OCI-LY1 (cell line): ENCODE measurements at regions not wholly inside any gene's neighbourhood (a gene's known extent, or its start where the extent isn't known, plus 50 kb on each side); places are given as distances from the start of the nearest gene placed in this dataset.

ENCODE experiments used
- H2AFZ ChIP-seq: fragments of 200-600 bp; sonication (generic), shearing (Covaris generic); 2 replicates; pipeline ENCODE4 v1.6.0; 2014; ENCODE audit warnings: antibody characterized with exemption, mild to moderate bottlenecking, low read length
- H3F3A ChIP-seq: fragments of 200-600 bp; sonication (generic), shearing (Covaris generic); 2 replicates; pipeline ENCODE4 v1.6.0; 2014; ENCODE audit warnings: mild to moderate bottlenecking, antibody characterized with exemption, low read length, moderate library complexity; ENCODE audit not compliant: insufficient read depth
- H3K27ac ChIP-seq: fragments of 200-600 bp; sonication (generic); 2 replicates; pipeline ENCODE4 v1.5.1; 2014; ENCODE audit warnings: low read length, mixed run types, mild to moderate bottlenecking, low read depth; ENCODE audit not compliant: poor library complexity, severe bottlenecking
- H3K27me3 ChIP-seq: fragments of 200-600 bp; sonication (generic); 2 replicates; pipeline ENCODE4 v1.6.0; 2014; ENCODE audit warnings: antibody characterized with exemption, mild to moderate bottlenecking, low read length, moderate library complexity; ENCODE audit not compliant: insufficient read depth
- H3K36me3 ChIP-seq: fragments of 200-600 bp; sonication (generic); 2 replicates; pipeline ENCODE4 v1.6.1; 2014; ENCODE audit warnings: mild to moderate bottlenecking, antibody characterized with exemption, low read length, moderate library complexity, mixed read lengths; ENCODE audit not compliant: insufficient read depth
- H3K4me1 ChIP-seq: fragments of 200-600 bp; sonication (generic); 2 replicates; pipeline ENCODE4 v1.5.1; 2014; ENCODE audit warnings: mild to moderate bottlenecking, low read length, moderate library complexity; ENCODE audit not compliant: insufficient read depth, severe bottlenecking
- H3K4me2 ChIP-seq: fragments of 200-600 bp; sonication (generic), shearing (Covaris generic); 2 replicates; pipeline ENCODE4 v1.6.1; 2014; ENCODE audit warnings: low read length
- H3K4me3 ChIP-seq: fragments of 200-600 bp; sonication (generic); 2 replicates; pipeline ENCODE4 v1.5.1; 2014; ENCODE audit warnings: low read length, low read depth, mild to moderate bottlenecking, mixed read lengths; ENCODE audit not compliant: poor library complexity, severe bottlenecking
- H3K79me2 ChIP-seq: fragments of 200-600 bp; shearing (Covaris generic); 2 replicates; pipeline ENCODE4 v1.6.1; 2016; ENCODE audit warnings: mixed run types, low read length, mixed read lengths; ENCODE audit not compliant: insufficient read depth
- H3K9ac ChIP-seq: fragments of 200-600 bp; sonication (generic), shearing (Covaris generic); 2 replicates; pipeline ENCODE4 v1.6.1; 2014; ENCODE audit warnings: mild to moderate bottlenecking, low read length, mixed read lengths
- H3K9me2 ChIP-seq: fragments of 200-600 bp; sonication (generic), shearing (Covaris generic); 2 replicates; pipeline ENCODE4 v1.6.1; 2014; ENCODE audit warnings: low read depth, mild to moderate bottlenecking, low read length, mixed read lengths
- H3K9me3 ChIP-seq: fragments of 200-600 bp; shearing (Covaris generic); 2 replicates; pipeline ENCODE4 v1.6.1; 2014; ENCODE audit warnings: low read length, mixed read lengths
- H4K20me1 ChIP-seq: fragments of 200-600 bp; sonication (generic), shearing (Covaris generic); 2 replicates; pipeline ENCODE4 v1.6.0; 2016; ENCODE audit warnings: mild to moderate bottlenecking, low read length; ENCODE audit not compliant: insufficient read depth
- CTCF ChIP-seq: fragments of 200-600 bp; sonication (generic), shearing (Covaris generic); IDR thresholded peaks from 2 replicates; pipeline ENCODE4 v1.5.1; 2017; ENCODE audit warnings: mild to moderate bottlenecking, antibody characterized with exemption, low read length, moderate library complexity, mixed read lengths
- EZH2 ChIP-seq: fragments of 200-600 bp; sonication (generic), shearing (Covaris generic); IDR thresholded peaks from 2 replicates; pipeline ENCODE4 v1.8.0; 2017; ENCODE audit warnings: borderline replicate concordance, mixed run types, mild to moderate bottlenecking, antibody characterized with exemption, low read length, moderate library complexity, mixed read lengths

- H3K4me3 ChIP-seq = no peak overlapping the region
- no peaks in the 10 kb centered on the region for H3K9me2 ChIP-seq
- TF ChIP-seq CTCF (no peak), EZH2 (no peak)
- H3K79me2 ChIP-seq = no peaks in the 10 kb centered on the region
- H2AFZ ChIP-seq = no peak overlapping the region
- H3K4me1 ChIP-seq = no peaks in the 10 kb centered on the region
- H3K9ac ChIP-seq = no peak overlapping the region
- no peak overlapping the region for H3K4me2 ChIP-seq
- H3K27me3 ChIP-seq = no peaks in the 10 kb centered on the region
- H4K20me1 ChIP-seq = no peaks in the 10 kb centered on the region
- no peaks in the 10 kb centered on the region for H3K9me3 ChIP-seq
- no peaks in the 10 kb centered on the region for H3K36me3 ChIP-seq
- no peaks in the 10 kb centered on the region for H3F3A ChIP-seq
- H3K27ac ChIP-seq = no peak overlapping the region
Measured at GRCh38 chr6:8192067-8192466, 89.7 kb upstream of the EEF1E1 start.

GRCh38 chr6:8191629-8192028, 89.3 kb upstream of the EEF1E1 start:
- Histone ChIP-seq H3K4me3 (no peak overlapping the region), H3K4me1 (no peaks in the 10 kb centered on the region), H4K20me1 (no peaks in the 10 kb centered on the region), H3K79me2 (no peaks in the 10 kb centered on the region), H3K27ac (no peak overlapping the region), H3F3A (no peaks in the 10 kb centered on the region), H3K27me3 (no peaks in the 10 kb centered on the region), H3K9me2 (no peaks in the 10 kb centered on the region), H3K36me3 (no peaks in the 10 kb centered on the region), H3K9ac (no peak overlapping the region), H3K9me3 (no peaks in the 10 kb centered on the region), H2AFZ (no peak overlapping the region), H3K4me2 (no peak overlapping the region)
- no peak for TF ChIP-seq CTCF
- TF ChIP-seq EZH2 = no peak

- TF ChIP-seq EZH2 = no peak
- no peak for TF ChIP-seq CTCF
- no peaks in the 10 kb centered on the region for H3K36me3 ChIP-seq
- no peaks in the 10 kb centered on the region for H4K20me1 ChIP-seq
Measured at GRCh38 chr6:8187209-8187608, 84.9 kb upstream of the EEF1E1 start.

More at GRCh38 chr6:8187209-8187608, 84.9 kb upstream of the EEF1E1 start:
- H3K9ac ChIP-seq = no peak overlapping the region
- no peak overlapping the region for H3K27ac ChIP-seq
- H3K4me2 ChIP-seq = no peak overlapping the region
- H2AFZ ChIP-seq = no peak overlapping the region
- H3K9me2 ChIP-seq = no peaks in the 10 kb centered on the region
- H3K4me1 ChIP-seq = no peaks in the 10 kb centered on the region
- no peaks in the 10 kb centered on the region for H3K27me3 ChIP-seq
- no peak overlapping the region for H3K4me3 ChIP-seq
- H3F3A ChIP-seq = no peaks in the 10 kb centered on the region
- H3K9me3 ChIP-seq = no peaks in the 10 kb centered on the region
- no peaks in the 10 kb centered on the region for H3K79me2 ChIP-seq
